ENCODE measurements at regions not wholly inside any gene's neighbourhood (a gene's known extent, or its start where the extent isn't known, plus 50 kb on each side); places are given as distances from the start of the nearest gene placed in this dataset.

DNA sequence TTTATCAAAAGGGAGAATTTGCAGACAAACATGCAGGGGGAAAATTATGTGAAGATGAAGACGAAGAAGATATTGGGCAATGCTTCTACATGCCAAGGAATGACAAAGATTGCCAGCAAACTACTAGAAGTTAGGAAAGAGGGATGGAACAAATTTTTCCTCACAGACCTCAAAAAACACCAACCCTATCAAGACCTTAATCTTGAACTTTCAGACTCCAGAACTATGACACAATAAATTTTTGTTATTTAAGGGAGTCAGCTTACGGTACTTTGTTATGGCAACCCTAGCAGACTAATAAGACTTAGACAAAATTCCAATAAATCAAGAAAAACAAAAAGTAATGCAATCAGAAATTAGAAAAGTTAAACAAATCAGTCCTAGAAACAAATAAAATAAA, 280.0 kb upstream of the GNAI1 start:
- TF ChIP-seq, protein P1, sequence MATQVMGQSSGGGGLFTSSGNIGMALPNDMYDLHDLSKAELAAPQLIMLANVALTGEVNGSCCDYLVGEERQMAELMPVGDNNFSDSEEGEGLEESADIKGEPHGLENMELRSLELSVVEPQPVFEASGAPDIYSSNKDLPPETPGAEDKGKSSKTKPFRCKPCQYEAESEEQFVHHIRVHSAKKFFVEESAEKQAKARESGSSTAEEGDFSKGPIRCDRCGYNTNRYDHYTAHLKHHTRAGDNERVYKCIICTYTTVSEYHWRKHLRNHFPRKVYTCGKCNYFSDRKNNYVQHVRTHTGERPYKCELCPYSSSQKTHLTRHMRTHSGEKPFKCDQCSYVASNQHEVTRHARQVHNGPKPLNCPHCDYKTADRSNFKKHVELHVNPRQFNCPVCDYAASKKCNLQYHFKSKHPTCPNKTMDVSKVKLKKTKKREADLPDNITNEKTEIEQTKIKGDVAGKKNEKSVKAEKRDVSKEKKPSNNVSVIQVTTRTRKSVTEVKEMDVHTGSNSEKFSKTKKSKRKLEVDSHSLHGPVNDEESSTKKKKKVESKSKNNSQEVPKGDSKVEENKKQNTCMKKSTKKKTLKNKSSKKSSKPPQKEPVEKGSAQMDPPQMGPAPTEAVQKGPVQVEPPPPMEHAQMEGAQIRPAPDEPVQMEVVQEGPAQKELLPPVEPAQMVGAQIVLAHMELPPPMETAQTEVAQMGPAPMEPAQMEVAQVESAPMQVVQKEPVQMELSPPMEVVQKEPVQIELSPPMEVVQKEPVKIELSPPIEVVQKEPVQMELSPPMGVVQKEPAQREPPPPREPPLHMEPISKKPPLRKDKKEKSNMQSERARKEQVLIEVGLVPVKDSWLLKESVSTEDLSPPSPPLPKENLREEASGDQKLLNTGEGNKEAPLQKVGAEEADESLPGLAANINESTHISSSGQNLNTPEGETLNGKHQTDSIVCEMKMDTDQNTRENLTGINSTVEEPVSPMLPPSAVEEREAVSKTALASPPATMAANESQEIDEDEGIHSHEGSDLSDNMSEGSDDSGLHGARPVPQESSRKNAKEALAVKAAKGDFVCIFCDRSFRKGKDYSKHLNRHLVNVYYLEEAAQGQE (IDR thresholded peaks at IDR 0.05; ENCODE audit: low read depth), result no peak
- no peak for TF ChIP-seq EGR1 (IDR thresholded peaks at IDR 0.05)
- no peak for TF ChIP-seq TEAD4 (IDR thresholded peaks at IDR 0.05)
- no peak for TF ChIP-seq TCF12 (IDR thresholded peaks at IDR 0.05; ENCODE audit: low read depth)
- no peak for TF ChIP-seq CEBPB (IDR thresholded peaks at IDR 0.05)
- TF ChIP-seq YY1 (IDR thresholded peaks at IDR 0.05; ENCODE audit: low read depth), result no peak
- no peak for TF ChIP-seq TAF1 (IDR thresholded peaks at IDR 0.05; ENCODE audit: low read depth)
- no peak for TF ChIP-seq RAD21 (IDR thresholded peaks at IDR 0.05; ENCODE audit: low read depth)
- TF ChIP-seq, protein P2, sequence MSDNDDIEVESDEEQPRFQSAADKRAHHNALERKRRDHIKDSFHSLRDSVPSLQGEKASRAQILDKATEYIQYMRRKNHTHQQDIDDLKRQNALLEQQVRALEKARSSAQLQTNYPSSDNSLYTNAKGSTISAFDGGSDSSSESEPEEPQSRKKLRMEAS (IDR thresholded peaks at IDR 0.05), result no peak
- TF ChIP-seq NFIC (IDR thresholded peaks at IDR 0.05), result no peak
- no peak for TF ChIP-seq EP300 (IDR thresholded peaks at IDR 0.05; ENCODE audit: borderline replicate concordance)

Data from Ishikawa (cell line).